Fibroblast of lung (primary cell): ENCODE measurements at regions not wholly inside any gene's neighbourhood (a gene's known extent, or its start where the extent isn't known, plus 50 kb on each side); places are given as distances from the start of the nearest gene placed in this dataset.

Experiments used
- DNase-seq, 2 donors: peaks; one replicate each; pipeline versions ENCODE4 v3.0.0 to v3.0.0-alpha.2; 2010; ENCODE audit warnings: low read depth in 2 of 2
- H2AFZ ChIP-seq: 2 replicates; pipeline ENCODE4 v1.5.1; 2012; ENCODE audit warnings: low read length, control low read depth, inconsistent platforms
- H3K27ac ChIP-seq: 2 replicates; pipeline ENCODE4 v1.5.1; 2011; ENCODE audit warnings: low read length, control low read depth; ENCODE audit not compliant: insufficient read depth
- H3K27me3 ChIP-seq: 2 replicates; pipeline ENCODE4 v1.5.1; 2011; ENCODE audit warnings: mild to moderate bottlenecking, low read length; ENCODE audit not compliant: control insufficient read depth, insufficient read depth
- H3K36me3 ChIP-seq: 2 replicates; pipeline ENCODE4 v1.5.1; 2011; ENCODE audit warnings: low read length; ENCODE audit not compliant: control insufficient read depth, insufficient read depth
- H3K4me1 ChIP-seq: 2 replicates; pipeline ENCODE4 v1.5.1; 2011; ENCODE audit warnings: low read length; ENCODE audit not compliant: control insufficient read depth, insufficient read depth; ENCODE audit errors: extremely low read depth
- H3K4me2 ChIP-seq: 2 replicates; pipeline ENCODE4 v1.5.1; 2011; ENCODE audit warnings: low read length, control low read depth; ENCODE audit not compliant: insufficient read depth; ENCODE audit errors: extremely low read depth
- H3K4me3 ChIP-seq, 4 experiments: fragments of 200-600 bp in 1 of 4; sonication (generic) in 1 of 4; replicated peaks in 1 of 4; 2 replicates each; pipeline ENCODE4 v1.5.1; 2011 to 2016; ENCODE audit warnings: low read length in 4 of 4, low read depth in 3 of 4, mild to moderate bottlenecking in 3 of 4, control low read depth in 2 of 4, inconsistent platforms in 1 of 4, mixed read lengths in 1 of 4; ENCODE audit not compliant: insufficient read depth in 1 of 4; ENCODE audit errors: control extremely low read depth in 1 of 4
- H3K79me2 ChIP-seq: 2 replicates; pipeline ENCODE4 v1.5.1; 2012; ENCODE audit warnings: mild to moderate bottlenecking, low read length, inconsistent platforms; ENCODE audit not compliant: control insufficient read depth, insufficient read depth
- H3K9ac ChIP-seq: 2 replicates; pipeline ENCODE4 v1.5.1; 2011; ENCODE audit warnings: mild to moderate bottlenecking, low read length, control low read depth; ENCODE audit not compliant: insufficient read depth
- H3K9me3 ChIP-seq: 2 replicates; pipeline ENCODE4 v1.5.1; 2012; ENCODE audit warnings: low read depth, low read length; ENCODE audit not compliant: control insufficient read depth, insufficient read depth
- H4K20me1 ChIP-seq: 2 replicates; pipeline ENCODE4 v1.5.1; 2011; ENCODE audit warnings: low read length; ENCODE audit not compliant: control insufficient read depth, insufficient read depth; ENCODE audit errors: extremely low read depth
- EZH2 ChIP-seq: IDR thresholded peaks from 2 replicates; pipeline ENCODE4 v1.5.1; 2012; ENCODE audit warnings: low read length, control low read depth, mild to moderate bottlenecking; ENCODE audit errors: missing control alignments
- TF ChIP-seq, protein P1 (sequence below), 2 donors: IDR thresholded peaks in 1 of 2; conservative IDR thresholded peaks in 1 of 2; 1 replicate in 1 of 2; 2 replicates in 1 of 2; pipeline ENCODE4 v1.5.1; 2011 to 2012; ENCODE audit warnings: low read length in 2 of 2, control low read depth in 1 of 2, inconsistent platforms in 1 of 2, low read depth in 1 of 2, mild to moderate bottlenecking in 1 of 2

DNA sequence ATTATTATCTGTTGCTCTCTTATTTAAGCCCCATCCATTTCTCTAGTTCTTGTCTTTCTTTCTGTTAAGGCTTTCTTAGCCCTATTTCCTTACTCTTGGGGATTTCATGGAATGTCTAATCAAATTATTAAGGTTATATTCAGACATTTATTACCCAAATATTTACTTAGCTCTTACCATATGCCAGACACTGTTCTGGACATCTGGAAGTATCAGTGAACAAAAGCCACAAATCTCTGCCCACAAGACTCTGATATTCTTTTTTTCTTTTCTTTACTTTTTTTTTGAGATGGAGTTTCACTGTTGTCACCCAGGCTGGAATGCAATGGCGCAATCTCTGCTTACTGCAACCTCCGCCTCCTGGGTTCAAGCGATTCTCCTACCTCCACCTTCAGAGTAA, 74.3 kb upstream of the NBL1 start:
- peak; percentile 37 to 44 for DNase-seq
- Histone ChIP-seq H2AFZ (no peak overlapping the region), H3K4me2 (no peak overlapping the region), H3K4me1 (no peaks in the 10 kb centered on the region), H3K27ac (no peak overlapping the region), H3K27me3 (no peaks in the 10 kb centered on the region), H3K9ac (no peak overlapping the region), H4K20me1 (no peaks in the 10 kb centered on the region), H3K36me3 (no peaks in the 10 kb centered on the region), H3K9me3 (no peaks in the 10 kb centered on the region), H3K4me3 (no peak overlapping the region), H3K79me2 (no peaks in the 10 kb centered on the region)
- TF ChIP-seq, protein P1, sequence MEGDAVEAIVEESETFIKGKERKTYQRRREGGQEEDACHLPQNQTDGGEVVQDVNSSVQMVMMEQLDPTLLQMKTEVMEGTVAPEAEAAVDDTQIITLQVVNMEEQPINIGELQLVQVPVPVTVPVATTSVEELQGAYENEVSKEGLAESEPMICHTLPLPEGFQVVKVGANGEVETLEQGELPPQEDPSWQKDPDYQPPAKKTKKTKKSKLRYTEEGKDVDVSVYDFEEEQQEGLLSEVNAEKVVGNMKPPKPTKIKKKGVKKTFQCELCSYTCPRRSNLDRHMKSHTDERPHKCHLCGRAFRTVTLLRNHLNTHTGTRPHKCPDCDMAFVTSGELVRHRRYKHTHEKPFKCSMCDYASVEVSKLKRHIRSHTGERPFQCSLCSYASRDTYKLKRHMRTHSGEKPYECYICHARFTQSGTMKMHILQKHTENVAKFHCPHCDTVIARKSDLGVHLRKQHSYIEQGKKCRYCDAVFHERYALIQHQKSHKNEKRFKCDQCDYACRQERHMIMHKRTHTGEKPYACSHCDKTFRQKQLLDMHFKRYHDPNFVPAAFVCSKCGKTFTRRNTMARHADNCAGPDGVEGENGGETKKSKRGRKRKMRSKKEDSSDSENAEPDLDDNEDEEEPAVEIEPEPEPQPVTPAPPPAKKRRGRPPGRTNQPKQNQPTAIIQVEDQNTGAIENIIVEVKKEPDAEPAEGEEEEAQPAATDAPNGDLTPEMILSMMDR (conservative IDR thresholded peaks at IDR 0.05 in 1 of 2, IDR thresholded peaks at IDR 0.05 in 1 of 2; ENCODE audit: low read depth in 1 of 2, low read length in 2 of 2), result no peak
- TF ChIP-seq EZH2, result no peak

DNA sequence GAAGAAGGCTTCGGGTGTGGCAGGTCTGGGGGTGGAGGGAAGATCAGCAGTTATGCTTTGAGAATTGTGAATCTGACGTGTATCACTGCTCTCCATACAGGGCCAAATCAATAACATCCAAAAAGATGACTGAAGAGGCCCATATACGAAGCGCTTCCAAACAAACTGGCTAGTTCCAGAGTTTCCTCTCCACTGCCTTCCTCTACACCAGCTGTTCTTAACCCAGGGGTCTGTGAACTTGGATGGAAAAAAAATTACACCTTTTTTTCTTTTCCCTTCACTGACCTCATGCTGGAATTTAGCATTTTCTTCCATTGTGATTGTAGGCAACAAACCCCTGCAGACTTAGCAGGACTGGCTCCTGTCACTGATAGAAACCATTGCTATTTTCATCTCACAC, 77.1 kb upstream of the NBL1 start:
- Histone ChIP-seq H3K4me1 (peaks cover 5% of the 10 kb centered on the region), H3K9me3 (no peaks in the 10 kb centered on the region), H3K79me2 (no peaks in the 10 kb centered on the region), H3K4me3 (no peak overlapping the region), H3K9ac (no peak overlapping the region), H3K27ac (no peak overlapping the region), H4K20me1 (no peaks in the 10 kb centered on the region), H2AFZ (no peak overlapping the region), H3K4me2 (no peak overlapping the region), H3K27me3 (no peaks in the 10 kb centered on the region), H3K36me3 (no peaks in the 10 kb centered on the region)
- TF ChIP-seq EZH2, result no peak
- TF ChIP-seq, protein P1 (conservative IDR thresholded peaks at IDR 0.05 in 1 of 2, IDR thresholded peaks at IDR 0.05 in 1 of 2; ENCODE audit: low read depth in 1 of 2, low read length in 2 of 2), result no peak
- DNase-seq, result no peak

DNA sequence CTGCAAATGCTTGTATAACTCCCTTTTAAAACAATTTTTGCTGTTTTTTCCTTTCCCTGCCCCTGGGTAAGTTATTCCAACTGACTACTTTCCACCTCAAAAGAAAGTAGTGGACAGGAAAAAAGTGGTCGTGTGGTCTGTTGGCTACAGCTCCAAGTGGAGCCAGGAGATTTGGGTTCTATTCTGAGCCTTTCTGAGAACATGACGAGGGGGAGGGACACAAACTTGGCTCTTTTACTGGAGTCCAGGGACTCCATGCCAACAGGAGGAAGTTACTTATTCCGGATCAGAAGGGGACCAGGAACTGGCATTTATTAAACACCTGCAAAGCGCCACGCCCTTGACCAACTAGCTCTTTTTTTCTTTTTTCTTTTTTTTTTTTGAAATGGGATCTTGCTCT, 79.0 kb upstream of the CAPZB start:
- TF ChIP-seq EZH2, result no peak
- TF ChIP-seq, protein P1 (conservative IDR thresholded peaks at IDR 0.05 in 1 of 2, IDR thresholded peaks at IDR 0.05 in 1 of 2; ENCODE audit: low read depth in 1 of 2, low read length in 2 of 2), result no peak
- Histone ChIP-seq H3K4me2 (peak overlapping the region; percentile 79), H3K27ac (no peak overlapping the region), H3K4me1 (peaks cover 7% of the 10 kb centered on the region), H2AFZ (no peak overlapping the region), H4K20me1 (no peaks in the 10 kb centered on the region), H3K4me3 (no peak overlapping the region), H3K36me3 (no peaks in the 10 kb centered on the region), H3K79me2 (no peaks in the 10 kb centered on the region), H3K9ac (no peak overlapping the region), H3K9me3 (no peaks in the 10 kb centered on the region), H3K27me3 (no peaks in the 10 kb centered on the region)
- no peak for DNase-seq
